ENCODE measurements at regions not wholly inside any gene's neighbourhood (a gene's known extent, or its start where the extent isn't known, plus 50 kb on each side); places are given as distances from the start of the nearest gene placed in this dataset.

GRCh38 chr14:99099051-99099787 is 172.8 kb downstream of the BCL11B start:
- no peak for DNase-seq (ENCODE audit: low read depth)

GRCh38 chr14:99100497-99101270 is 171.3 kb downstream of the BCL11B start:
- DNase-seq (ENCODE audit: low read depth) = no peak

GRCh38 chr14:99101855-99102461 is 170.0 kb downstream of the BCL11B start:
- DNase-seq (ENCODE audit: low read depth) = no peak

- no peak for DNase-seq (ENCODE audit: low read depth)
These were observed 155.2 kb downstream of the BCL11B start for GRCh38 chr14:99116741-99117295.

GRCh38 chr14:99117671-99118045 is 154.3 kb downstream of the BCL11B start:
- no peak for DNase-seq (ENCODE audit: low read depth)

- DNase-seq (ENCODE audit: low read depth) = no peak
These were observed 153.8 kb downstream of the BCL11B start for GRCh38 chr14:99118046-99118721.

- no peak for DNase-seq (ENCODE audit: low read depth)
These were observed 153.1 kb downstream of the BCL11B start for GRCh38 chr14:99118946-99119345.

All from stimulated activated CD8-positive, alpha-beta memory T cell treated with anti-CD3 and anti-CD28 coated beads, Interleukin-4, amount 100 ng/mL, for 24 hours (primary cell).